GM21825 (cell line): ENCODE measurements at regions not wholly inside any gene's neighbourhood (a gene's known extent, or its start where the extent isn't known, plus 50 kb on each side); places are given as distances from the start of the nearest gene placed in this dataset.

Experiments
- ATAC-seq: cut with Tn5 transposase; IDR thresholded peaks from one replicate; pipeline ENCODE4 v1.9.1; 2021; ENCODE audit warnings: mild to moderate bottlenecking, moderate library complexity; ENCODE audit not compliant: unreplicated experiment

DNA sequence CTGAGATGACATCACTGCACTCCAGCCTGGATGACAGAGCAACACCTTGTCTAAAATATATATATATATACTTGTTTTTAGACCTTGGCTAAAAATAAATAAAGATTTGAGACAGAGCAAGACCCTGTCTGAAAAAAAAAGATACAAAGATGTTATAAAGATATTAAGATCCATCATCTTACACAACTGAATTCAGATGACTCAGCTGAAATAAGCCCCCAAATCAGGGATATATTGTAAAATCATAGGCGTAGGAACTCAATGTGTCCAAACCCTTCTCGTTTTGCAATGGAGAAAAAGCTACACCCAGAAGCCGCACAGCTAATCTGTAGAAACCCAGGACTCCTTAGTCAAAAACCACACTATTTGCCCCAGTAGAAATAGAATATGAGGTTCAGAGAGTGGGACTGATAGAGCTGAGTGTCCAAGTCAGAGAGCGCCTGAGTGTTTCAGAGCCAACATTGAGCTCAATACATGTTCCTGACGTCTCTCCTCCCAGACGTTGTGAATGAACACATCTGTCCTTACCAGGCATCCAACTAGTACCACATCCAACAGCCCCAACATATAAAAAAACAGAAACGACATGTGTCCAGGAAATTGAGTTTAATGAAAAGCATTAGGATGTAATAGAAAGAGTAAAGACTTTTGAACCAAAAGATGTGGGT, 207.9 kb upstream of the BLID start:
- no peak for ATAC-seq

- ATAC-seq = no peak
Measured at GRCh38 chr11:122322329-122322728, 206.3 kb upstream of the BLID start.

DNA sequence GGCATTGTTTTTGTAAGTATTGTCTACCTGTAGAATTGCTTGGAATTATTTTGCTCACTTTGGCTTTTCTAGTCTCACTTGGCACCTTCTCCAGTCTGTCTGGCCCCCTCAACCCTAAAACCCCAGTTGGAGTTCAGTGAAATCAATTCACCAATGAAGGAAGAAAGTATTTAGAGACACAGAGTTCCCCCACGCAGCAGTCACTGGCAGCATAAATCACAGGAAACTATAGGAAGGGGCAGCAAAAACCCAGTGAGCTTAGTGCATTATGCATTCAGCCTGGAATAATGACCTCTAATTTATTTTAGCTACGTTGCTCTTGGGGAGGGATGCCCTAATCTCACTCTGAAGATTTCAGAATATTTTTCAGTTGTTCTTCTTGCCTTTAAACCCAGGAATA, 204.7 kb upstream of the BLID start:
- ATAC-seq = no peak

DNA sequence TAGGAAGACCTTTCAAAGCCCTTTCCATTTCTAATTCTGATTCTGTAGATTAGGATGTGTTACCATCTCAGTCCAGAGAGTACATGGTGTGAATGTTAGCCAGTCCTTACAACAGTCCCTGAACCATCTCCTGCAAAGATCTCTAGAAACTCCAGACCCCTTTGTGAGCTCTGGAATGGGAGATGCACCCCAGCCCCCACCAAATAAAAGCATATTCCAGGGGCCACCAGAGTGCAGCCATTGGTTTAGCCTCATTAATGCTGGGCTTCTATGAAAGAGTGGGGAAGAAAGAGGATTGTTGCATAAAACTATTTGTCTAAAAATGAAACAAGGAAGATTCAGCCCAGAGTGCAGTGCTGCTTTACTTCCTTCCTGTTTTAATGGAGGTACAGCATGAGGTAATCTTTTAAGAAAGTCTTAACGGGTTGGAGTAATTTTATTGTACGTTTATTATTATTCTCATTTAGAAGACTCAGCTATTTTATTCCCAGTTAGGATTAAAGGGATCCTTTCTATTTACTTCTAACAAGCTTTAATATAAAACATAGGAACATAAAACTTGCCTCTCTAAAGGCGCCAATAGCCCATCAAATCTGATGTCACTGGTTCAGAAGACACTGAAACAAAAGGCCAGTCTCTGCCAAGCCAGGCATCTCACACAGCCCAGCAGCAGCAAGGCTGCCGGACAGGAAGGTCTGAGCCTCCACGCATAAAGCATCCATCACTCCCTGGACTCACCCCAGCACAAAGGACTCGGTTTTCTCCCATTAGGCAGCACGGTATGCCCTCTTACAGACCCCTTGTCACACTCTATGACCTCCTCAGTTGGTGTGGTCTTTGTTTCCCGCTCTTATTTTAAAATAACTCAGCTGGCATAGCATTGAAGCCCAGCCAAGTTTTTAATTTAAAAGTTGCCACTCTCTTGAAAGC, 203.9 kb upstream of the BLID start:
- ATAC-seq = no peak

DNA sequence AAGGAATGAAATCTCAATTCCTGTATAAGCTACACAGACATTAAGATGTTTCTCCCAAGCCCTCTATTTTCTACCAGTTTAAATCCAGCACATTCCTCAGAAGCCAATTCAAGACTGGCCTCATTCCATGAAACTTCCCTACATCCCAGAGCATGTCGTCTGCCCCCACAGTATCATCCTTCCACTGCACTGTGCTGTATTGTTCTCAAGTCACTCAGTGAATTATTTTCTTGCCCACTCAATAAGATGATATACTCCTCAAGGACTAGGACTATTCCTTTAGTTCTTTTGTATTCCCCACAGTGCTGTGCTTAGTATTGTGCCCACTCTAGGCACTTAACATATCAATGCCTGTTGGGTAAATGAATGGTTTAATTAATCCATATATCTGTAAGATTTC, 203.1 kb upstream of the BLID start:
- no peak for ATAC-seq

DNA sequence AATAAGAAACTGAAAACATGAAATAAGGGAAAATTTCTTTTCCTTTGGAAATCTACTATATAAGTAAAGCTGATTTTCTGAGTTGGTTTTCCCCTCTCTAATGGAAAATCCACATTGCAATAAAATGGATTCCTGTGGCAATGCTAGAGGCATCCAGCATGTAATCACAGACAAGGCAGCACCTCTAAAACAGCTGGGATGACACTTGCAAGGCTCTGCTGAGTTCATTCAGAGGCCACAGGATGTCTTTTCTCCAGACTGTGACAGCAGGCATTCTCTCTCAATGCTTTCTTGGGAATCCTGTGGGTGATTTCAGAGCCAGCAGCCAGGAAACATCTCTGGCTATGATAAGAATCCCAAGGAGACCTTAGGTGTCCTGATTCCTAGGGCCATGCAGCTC, 201.3 kb upstream of the BLID start:
- ATAC-seq = no peak

DNA sequence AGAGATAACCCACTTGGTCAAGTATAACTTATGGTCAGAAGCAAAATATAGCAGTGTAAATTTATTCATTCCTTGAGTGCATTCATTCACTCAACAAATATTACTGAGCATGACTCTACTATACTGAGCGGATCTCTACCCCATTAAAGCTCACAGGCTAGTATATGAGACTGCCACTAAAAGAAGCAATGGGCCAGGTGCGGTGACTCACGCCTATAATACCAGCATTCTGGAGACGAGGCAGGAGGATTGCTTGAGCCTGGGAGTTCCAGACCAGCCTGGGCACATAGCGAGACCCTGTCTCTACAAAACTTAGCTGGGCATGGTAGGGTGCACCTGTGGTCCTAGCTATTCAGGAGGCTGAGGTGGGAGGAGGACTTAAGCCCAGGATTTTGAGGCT, 197.6 kb upstream of the BLID start:
- no peak for ATAC-seq

- no peak for ATAC-seq
Measured at GRCh38 chr11:122311216-122311755, 195.3 kb upstream of the BLID start.

DNA sequence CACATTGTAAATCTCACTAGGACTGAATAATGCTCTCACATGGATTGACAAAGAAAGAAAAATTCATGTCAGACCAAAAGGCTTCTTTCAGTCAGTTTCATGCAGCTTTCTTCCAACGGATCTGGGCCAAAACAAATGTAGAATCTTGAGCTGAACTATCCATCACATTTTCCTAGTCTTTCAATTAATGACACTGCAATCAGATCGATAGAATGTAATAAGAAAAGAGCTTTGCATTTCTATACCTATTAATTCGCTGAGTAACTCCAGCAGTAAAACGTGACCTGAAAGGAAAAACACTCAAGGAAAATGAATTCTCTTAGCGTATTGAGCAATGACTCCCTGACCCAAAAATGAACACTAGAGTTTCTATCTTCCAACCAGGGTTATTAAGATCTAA, 194.8 kb upstream of the BLID start:
- ATAC-seq = no peak

DNA sequence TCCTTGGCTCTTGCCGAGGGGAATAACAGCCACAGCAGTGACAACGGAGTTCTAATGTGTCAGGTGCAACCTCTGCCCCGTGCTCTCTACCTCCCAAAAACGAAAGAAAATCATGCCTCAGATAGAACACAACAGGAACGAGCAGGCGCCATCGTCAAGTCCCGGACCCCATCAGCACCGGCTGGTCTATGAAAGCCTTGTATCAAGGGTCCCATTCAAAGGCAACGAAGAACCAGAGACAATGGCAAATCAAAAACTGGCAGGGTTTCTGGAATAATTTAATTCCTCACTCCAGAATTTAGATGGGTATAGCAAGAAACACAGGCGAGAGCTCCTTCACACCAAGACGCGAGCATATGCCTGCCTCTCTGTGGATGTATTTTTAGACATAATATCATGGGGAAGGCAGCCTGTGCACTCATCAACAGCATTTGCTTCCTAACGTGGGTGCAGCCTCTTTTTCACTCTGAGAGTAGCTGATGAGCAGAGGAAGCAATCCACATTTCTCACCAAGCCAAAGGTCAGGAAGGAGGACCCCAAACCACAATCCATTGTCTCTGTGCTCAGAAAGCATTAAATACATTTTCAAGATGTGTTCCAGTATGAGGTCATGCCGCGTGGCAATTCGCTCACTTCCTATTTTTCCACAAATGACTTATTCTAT, 193.4 kb upstream of the BLID start:
- ATAC-seq = no peak

DNA sequence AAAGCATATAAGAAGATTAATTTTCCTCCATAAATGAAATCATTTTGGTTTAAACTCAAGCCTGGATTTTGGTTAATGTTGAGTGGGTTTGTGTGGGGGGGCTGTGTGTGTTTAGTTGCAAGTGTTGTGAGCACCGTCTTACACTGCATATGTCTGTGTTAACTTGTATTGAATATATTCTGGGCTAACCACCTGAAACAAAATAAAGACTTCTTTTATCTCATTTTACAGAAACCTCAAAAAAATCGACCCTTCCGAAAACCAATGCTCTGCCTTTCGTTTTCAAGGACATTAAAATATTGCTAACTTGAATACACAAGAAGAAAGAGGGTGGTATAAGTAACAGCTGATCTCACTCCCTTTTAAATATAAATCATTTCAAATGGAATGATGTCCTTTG, 192.2 kb upstream of the BLID start:
- no peak for ATAC-seq

GRCh38 chr11:122307476-122308035, 191.5 kb upstream of the BLID start:
- no peak for ATAC-seq

- no peak for ATAC-seq
Measured at GRCh38 chr11:122306831-122307391, 190.9 kb upstream of the BLID start.

DNA sequence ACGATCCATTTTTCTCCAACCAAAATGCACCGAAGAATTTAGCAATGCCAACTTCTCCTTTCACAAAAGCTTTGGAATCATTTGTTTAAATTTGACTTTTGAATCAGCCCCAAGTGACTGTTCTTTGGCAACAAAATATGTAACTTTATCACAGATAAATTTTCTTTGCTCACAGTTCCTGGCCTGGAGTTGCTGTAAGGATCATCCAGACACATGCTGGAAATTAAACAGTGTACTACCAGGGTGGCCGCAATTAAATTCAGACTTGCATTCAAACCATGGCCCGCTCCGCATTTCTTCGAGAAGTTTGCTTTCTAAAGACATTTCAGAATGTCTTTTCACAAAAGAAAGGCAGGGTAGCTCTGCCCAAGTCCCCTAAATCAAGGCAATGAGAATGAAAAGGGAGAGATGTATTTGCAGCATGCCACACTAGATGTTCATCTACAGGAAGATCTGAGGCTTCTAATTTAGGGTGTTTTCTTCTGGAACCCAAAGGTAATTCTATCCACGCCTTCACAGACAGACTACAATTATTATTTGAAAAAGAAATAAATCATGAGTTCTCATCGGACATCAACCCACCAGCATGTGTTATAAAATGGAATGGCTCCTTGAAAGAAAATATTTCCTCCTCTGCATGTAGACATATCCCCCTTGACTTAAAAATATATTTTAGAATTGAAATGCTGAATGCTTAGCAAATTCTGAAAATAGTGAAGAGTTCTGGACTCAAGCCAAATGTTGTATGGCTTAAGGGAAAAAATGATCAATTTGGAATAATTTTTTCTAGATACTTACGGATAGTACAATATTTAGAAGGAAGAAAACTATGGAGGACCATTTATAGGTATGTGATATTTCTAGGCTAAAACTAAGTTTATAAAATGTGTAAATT, 189.7 kb upstream of the BLID start:
- ATAC-seq = no peak

- no peak for ATAC-seq
Measured at GRCh38 chr11:122304973-122305372, 189.0 kb upstream of the BLID start.

DNA sequence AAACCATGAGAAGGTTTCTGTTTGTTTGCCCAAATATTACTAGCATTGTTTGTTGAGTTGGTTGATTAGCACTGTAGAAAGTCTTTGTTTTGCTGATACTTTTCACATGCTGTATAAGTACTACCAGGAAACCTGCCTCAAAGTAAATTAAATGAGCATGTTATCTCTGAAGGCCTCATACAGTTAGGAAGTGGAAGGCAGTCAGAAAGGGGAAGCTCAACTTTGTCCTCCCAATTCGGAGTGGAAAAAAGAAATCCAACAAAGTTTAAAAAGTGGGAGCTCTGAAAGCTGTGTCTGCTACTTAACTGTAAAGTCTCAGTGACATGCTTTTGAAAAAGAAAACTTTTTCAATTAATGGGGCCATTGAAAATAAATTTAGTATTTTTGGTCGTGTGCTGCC, 188.3 kb upstream of the BLID start:
- no peak for ATAC-seq

DNA sequence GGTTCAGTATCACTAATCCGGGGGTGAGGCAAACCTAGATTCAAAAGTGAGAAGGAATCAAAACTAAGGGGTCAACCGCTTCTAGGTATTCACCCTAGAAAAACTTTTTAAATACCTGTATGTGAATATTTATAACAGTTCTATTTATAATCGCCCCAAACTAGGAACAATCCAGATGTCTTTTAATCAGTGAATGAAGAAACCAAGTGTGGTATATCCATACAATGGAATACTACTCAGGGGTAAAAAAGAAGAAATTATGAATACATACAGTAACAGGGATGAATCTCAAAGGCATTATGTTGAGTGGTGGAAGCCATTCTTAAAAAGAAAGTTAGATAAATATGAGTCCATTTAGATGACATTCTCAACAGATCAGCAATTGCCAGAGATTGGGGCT, 178.0 kb upstream of the BLID start:
- no peak for ATAC-seq

- ATAC-seq = no peak
Measured at GRCh38 chr11:122293296-122294023, 177.4 kb upstream of the BLID start.

- no peak for ATAC-seq
Measured at GRCh38 chr11:122287401-122287800, 171.4 kb upstream of the BLID start.
